ENCODE measurements at regions not wholly inside any gene's neighbourhood (a gene's known extent, or its start where the extent isn't known, plus 50 kb on each side); places are given as distances from the start of the nearest gene placed in this dataset.

GRCh38 chr1:58165073-58165472, 381.5 kb downstream of the OMA1 start:
- no peak overlapping the region for H3K4me3 ChIP-seq (ENCODE audit: low read depth, low read length)
- TF ChIP-seq, protein P1, sequence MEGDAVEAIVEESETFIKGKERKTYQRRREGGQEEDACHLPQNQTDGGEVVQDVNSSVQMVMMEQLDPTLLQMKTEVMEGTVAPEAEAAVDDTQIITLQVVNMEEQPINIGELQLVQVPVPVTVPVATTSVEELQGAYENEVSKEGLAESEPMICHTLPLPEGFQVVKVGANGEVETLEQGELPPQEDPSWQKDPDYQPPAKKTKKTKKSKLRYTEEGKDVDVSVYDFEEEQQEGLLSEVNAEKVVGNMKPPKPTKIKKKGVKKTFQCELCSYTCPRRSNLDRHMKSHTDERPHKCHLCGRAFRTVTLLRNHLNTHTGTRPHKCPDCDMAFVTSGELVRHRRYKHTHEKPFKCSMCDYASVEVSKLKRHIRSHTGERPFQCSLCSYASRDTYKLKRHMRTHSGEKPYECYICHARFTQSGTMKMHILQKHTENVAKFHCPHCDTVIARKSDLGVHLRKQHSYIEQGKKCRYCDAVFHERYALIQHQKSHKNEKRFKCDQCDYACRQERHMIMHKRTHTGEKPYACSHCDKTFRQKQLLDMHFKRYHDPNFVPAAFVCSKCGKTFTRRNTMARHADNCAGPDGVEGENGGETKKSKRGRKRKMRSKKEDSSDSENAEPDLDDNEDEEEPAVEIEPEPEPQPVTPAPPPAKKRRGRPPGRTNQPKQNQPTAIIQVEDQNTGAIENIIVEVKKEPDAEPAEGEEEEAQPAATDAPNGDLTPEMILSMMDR (conservative IDR thresholded peaks at IDR 0.05; ENCODE audit: low read depth, low read length), result no peak
- DNase-seq (ENCODE audit: low read depth), result no peak

- no peak overlapping the region for H3K4me3 ChIP-seq (ENCODE audit: low read depth, low read length)
- peak; percentile 44 for DNase-seq (ENCODE audit: low read depth)
- TF ChIP-seq, protein P1 (conservative IDR thresholded peaks at IDR 0.05; ENCODE audit: low read depth, low read length), result peak; percentile 98
These were observed 383.5 kb downstream of the OMA1 start for GRCh38 chr1:58162952-58163550.

GRCh38 chr1:58159434-58159830, 387.1 kb downstream of the OMA1 start:
- no peak for DNase-seq (ENCODE audit: low read depth)
- TF ChIP-seq, protein P1 (conservative IDR thresholded peaks at IDR 0.05; ENCODE audit: low read depth, low read length), result no peak

GRCh38 chr1:58158506-58159433, 387.8 kb downstream of the OMA1 start:
- TF ChIP-seq, protein P1 (conservative IDR thresholded peaks at IDR 0.05; ENCODE audit: low read depth, low read length), result no peak
- no peak for DNase-seq (ENCODE audit: low read depth)
- no peak overlapping the region for H3K4me3 ChIP-seq (ENCODE audit: low read depth, low read length)

More at GRCh38 chr1:58159434-58159830, 387.1 kb downstream of the OMA1 start:
- H3K4me3 ChIP-seq (ENCODE audit: low read depth, low read length), result no peak overlapping the region

GRCh38 chr1:58158016-58158415, 388.5 kb downstream of the OMA1 start:
- TF ChIP-seq, protein P1 (conservative IDR thresholded peaks at IDR 0.05; ENCODE audit: low read depth, low read length), result no peak
- no peak for DNase-seq (ENCODE audit: low read depth)
- H3K4me3 ChIP-seq (ENCODE audit: low read depth, low read length), result no peak overlapping the region

DNA sequence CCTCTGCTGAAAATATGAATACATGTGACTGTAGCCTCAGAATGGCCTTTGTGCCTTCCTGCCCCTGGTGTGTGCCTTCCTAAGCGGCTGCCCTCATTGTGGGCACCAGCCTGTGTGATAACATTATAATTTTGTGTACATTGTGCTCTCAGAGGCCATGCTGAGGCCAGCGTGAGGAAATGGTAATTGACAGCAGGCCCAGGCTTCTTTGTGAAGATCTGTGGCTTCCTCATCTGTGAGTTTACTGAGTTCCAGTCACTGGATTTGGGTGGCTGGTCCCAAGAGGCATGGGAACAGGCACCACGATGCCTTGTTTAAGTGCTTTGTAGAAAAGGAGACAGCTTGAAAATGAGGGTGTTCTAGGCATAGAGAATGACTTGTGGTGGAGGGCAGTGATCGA, 389.3 kb downstream of the OMA1 start:
- no peak overlapping the region for H3K4me3 ChIP-seq (ENCODE audit: low read depth, low read length)
- TF ChIP-seq, protein P1 (conservative IDR thresholded peaks at IDR 0.05; ENCODE audit: low read depth, low read length), result no peak
- DNase-seq (ENCODE audit: low read depth), result no peak
